HG02759 (cell line): ENCODE measurements at regions not wholly inside any gene's neighbourhood (a gene's known extent, or its start where the extent isn't known, plus 50 kb on each side); places are given as distances from the start of the nearest gene placed in this dataset.
"Not testable (repeated sequence)": the region's sequence is repeated elsewhere in the genome, so short reads cannot be mapped to it uniquely, and the experiment has no call there.

Experiments
- ATAC-seq: cut with Tn5 transposase; IDR thresholded peaks from one replicate; pipeline ENCODE4 v1.9.1; 2021; ENCODE audit warnings: mild to moderate bottlenecking, moderate library complexity; ENCODE audit not compliant: unreplicated experiment

DNA sequence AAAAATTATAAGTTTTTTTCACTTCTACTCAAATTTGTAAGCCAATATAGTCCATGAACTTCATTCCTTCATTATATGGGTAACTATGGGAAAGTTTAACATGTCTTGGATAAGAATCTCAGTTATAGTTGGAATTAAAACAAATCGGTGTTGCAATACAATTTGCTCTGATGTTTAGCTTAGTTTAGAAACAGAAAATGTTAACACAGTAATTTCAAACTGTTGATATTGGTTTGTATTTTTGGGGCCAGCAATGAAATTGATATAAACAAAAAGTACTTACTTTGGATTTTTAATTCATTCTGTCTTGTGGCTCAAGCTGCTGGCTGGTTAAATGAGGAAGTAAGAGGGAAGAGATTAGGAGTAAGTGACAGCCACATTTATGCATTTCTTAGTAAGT lies 368.5 kb upstream of the NT5C1B start:
- ATAC-seq, result no peak

DNA sequence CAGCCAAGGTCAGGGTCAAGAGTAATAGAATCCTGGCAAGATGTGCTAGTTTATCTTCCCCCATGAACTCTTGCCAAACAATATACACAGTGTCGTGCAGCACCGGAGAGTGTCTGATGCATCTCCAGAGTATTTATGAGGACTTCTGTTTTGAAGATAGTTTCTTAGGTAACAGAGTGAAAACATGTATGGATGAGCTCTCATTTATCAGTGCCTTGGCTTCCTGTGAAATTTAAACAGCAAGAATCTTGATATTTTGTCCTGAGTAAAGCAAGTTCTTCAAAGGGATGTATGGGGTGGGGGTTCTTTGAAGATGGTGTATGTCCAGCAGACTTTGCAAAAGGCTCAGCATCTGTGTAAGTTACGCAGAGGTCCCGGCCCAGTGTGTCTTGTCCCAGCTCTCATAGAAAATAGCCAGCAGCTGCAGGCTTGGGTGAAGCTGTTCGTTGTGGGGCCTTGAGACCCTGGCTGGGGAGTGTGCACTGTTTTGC lies 361.0 kb upstream of the NT5C1B start:
- ATAC-seq, result no peak

DNA sequence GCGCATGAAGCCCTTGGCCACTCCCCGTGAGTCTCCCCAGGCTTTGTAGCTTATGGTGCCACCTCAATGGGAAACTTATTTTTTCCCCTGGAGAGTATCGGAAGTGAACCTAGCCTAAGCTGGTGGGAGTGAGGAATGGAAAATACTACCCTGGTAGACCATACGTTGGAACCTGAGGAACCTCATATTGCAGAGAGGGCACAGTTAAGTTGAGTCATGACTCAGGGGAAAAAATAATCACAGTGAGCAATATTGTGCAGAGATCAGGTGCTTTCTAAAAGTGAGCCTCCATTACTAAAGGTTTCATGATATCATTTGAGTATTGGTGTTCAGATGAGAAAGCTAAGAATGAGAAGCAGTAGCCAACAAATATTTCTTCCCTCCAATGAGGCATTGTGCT lies 360.5 kb upstream of the NT5C1B start:
- no peak for ATAC-seq

DNA sequence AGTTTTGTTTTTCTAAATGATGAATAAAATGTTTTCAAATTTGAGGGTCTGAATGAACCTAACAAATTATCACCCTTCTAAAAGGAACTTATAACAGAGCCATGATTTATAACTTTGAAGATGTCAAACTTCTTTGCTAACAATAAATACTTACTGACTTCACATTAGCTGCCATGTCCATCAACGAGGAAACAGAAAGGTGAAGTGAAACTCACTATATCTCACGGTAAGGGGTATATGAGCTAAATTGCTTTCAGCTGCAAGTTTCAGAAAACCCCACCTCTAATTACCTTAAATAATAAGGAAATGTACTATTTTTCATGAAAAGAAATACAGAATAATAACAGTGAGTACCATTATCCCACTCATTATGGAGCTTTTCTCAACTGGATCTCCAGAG lies 350.8 kb upstream of the NT5C1B start:
- ATAC-seq, result no peak

DNA sequence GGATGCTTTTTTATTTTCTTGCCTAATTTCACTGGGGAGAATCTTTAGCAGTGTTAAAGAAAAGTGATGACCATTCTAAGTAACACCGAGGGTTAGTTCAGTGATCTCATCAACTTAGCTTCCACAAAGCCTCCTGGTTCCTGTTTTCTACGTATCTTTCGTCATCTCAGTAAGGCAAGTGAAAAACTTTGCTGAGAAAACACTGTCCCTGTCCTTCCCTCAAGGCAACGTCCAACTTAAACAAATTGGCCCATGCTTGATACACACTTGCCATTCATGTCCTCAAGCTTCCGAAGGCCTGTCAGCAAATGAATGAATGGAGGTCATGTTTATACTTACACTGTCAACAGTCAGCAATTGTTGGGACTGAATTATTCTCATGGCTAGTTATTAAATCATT lies 350.4 kb upstream of the NT5C1B start:
- not testable (repeated sequence) for ATAC-seq

DNA sequence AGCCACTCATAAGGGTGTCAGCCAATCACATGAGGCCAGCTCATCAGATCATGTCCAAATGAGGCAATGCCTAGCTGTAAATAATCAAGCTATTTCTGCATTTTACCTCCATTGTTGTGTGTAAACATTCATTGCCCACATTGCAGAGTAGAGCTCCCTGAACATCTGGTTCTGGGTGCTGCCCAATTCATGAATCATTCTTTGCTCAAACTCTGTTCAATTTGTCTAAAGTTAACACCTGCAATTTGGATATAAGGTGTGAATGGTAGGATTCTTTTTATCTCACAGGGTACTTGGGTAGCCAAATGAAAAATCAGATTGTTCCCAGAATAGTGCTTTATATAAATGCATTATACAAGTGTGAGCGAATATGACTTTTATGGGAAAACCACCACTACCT lies 345.5 kb upstream of the NT5C1B start:
- ATAC-seq, result no peak

DNA sequence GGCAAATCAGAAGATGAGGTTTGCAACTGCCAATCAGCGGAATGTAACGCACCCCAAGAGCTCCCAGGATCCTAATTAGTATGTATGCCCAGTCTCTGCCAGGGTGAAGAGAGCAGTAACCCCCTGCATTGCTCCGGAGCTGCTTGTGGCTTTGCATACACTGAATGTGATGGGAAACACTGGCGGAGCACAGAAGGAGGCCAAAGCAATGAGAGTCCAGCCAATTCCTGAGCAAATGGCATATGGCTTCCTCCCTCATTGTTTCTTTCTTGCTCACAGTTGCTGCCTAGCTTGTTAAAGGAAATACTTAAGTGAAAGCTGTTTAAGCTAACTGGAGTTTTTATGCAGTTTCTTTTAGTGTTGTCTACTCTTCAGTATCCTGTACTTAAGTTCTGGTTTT lies 343.5 kb upstream of the NT5C1B start:
- ATAC-seq, result no peak

DNA sequence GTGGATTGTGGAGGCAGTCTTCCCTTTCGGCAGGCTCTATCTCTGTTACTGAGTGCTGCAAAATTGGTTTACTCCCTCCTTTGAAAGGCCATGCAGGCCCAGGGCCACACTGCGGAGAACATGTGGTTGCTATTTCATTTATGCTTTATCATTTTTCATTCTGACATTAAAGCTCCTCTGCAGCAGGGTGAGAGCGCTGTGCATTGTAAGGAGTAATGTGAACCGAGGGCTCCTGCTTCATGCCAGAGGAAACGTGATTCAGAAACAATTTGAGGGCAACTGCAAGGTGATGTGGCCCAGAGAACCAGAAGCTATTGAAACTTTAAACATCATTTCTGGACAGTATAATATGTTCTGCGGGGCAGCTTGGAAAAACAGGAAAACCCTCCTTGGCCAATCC lies 341.6 kb upstream of the NT5C1B start:
- no peak for ATAC-seq

DNA sequence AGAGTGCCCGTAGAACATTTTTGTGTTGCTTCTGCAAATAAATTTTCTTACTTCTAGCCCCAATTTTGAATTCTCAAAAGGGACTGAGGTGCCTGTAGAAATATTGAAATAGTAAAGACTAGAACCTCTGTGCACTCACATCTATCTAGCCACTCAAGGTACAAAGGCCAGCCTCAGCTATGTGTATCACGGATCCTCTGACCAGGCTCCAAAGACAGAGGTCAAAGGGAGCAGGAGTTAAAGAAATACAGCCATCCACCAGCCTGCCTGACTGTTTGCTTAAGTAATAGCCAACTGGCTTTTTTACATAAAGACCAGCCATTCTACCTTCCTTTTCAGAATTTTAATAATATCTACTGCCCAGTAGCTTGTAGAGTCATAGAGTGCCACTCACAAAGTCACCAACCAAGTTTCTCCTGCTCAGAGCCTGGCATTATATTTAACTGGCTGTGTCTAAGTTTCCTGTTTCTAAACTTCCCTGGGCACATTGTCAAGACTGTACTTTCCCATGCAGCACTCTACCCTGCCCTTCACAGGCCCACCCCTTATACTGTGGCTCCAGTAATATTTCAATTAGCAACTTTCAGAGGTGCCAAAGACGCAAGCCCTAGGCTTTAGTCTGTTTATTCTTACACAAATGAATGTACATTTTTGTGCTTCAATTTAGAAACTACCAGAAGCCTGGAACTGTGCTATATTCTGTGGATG lies 338.3 kb upstream of the NT5C1B start:
- no peak for ATAC-seq

DNA sequence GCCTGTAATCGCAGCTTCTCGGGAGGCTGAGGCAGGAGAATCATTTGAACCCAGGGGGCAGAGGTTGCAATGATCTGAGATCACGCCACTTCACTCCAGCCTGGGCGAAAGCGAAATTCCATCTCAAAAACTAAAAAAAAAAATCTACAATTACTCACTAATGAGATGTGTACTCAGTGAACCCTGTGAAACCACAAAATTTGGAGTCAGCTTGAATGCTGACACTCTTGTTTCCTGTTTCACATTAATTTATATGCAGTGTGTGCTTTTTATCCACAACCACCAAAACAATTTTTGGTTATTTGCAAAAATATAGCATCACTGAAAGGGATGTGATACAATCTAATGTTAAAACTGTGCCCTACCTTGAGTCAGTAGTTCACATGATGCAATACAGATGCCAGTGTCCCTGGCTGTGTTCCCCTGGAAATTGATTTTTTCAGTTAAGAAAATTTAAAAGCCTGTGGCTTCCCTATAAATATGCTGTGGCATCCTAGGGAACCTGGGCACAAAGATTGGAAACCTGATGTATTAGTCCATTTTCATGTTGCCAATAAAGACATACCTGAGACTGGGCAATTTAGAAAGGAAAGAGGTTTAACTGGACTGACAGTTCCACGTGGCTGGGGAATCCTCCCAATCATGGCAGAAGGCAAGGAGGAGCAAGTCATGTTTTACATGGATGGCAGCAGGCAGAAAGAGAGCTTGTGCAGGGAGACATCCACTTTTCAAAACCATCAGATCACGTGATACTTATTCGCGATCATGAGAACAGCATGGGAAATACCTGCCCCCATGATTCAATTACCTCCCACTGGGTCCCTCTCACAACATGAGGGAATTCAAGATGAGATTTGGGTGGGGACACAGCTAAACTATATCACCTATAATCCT lies 337.5 kb upstream of the NT5C1B start:
- no peak for ATAC-seq

DNA sequence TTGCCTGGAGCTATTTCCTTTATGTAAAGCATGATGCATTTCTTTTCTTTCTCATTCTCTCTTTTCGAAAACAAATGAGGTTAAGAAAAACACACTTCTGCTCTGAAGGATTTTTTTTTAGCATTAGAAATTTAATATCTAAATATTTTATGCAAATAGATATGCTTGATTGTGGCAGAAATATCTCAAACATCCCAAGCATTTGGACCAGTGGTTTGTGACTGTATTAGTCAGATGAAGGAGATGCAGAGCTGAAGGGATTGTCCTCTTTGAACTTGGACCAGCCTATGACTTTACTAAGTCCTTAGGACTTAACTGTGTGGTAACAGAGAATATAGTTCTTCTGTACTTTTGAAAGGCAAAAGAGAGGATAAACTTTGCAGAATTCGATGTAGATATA lies 335.9 kb upstream of the NT5C1B start:
- ATAC-seq, result no peak

DNA sequence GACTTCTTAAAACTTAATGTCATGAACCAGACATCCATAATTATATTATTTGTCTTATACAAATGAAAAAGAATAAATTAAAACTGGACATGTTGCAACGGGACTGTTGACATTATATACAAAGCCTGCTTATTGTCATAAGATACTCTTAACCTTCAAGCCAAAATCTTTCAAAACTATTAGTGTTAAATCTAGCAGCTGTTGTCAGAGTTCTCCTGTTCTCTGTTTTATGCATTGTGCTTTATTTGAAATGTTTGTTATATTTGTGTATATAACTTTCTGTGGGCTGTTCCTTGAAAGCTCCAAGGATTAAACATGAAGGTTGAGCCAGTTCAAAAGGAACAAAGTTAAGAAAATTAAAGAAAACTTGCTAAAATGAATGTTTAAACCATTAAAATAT lies 335.5 kb upstream of the NT5C1B start:
- no peak for ATAC-seq

DNA sequence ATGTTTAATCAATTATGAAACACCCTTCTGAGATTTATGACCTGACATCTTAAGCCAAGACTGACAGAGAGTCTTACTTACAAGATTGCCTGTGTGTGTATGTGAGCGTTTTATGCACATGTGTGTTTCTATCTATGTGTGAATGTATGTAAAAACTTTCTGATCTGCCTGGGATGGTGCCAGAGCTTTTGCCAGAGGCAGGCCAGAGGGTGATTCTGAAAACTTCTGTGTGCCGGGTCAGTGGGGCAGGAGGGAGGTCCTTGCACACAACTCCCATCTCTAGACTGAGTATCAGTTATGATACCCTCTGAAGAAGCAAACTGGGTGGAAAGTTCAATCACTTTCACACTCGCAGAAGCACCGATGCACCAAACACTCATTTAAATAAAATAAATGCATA lies 335.0 kb upstream of the NT5C1B start:
- ATAC-seq, result no peak

DNA sequence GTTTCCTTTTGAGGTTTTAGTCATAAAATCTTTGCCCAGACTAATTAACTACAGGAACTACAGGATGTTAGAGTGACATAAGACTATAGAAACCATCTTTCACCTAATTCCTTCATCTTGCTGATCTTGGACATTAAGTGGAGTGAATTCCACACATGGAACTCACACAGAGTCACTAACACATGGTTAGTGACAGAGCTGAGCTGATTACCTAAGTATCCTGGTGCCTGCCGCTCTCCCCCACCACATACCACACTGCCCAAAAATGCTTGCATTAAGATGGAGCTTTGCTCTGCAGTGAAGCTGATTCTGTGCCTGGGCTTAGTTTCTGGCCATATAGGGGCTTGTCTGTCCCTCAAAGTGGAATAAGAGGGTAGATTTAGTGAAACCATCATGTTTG lies 332.9 kb upstream of the NT5C1B start:
- no peak for ATAC-seq

DNA sequence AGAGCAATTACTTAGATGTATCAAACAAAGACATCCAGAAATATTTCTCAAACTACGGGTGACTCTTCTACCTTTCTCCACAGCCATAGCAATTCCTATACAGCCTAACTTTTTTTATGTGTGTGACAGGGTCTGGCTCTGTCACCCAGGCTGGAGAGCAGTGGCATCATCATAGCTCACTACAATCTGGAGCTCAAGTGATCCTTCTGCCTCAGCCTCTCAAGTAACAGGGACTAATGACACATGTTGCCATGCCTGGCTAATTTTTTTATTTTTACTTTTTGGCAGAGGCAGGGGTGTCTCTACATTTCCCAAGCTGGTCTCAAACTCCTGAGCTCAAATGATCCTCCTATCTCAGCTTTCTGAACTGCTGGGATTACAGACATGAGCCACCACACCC lies 328.9 kb upstream of the NT5C1B start:
- no peak for ATAC-seq

DNA sequence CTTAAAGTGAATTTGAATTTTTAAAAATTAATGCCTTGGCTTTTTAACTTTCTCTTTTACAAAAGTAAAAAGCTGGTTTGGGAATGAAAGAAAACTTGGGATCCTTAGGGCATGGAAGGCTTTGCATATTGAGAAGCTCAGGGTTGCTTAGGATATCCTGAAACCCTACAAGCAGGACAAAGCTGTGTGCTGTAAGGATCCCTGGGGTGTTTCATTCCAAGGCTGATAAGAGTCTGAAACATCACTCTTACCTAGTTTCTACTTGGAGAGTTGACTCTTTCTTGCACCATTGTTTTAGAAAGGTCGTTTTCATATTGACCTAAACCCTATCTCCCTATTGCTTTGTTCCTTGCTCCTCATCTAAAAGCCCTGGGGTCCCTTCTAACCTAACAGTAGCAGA lies 325.9 kb upstream of the NT5C1B start:
- no peak for ATAC-seq

DNA sequence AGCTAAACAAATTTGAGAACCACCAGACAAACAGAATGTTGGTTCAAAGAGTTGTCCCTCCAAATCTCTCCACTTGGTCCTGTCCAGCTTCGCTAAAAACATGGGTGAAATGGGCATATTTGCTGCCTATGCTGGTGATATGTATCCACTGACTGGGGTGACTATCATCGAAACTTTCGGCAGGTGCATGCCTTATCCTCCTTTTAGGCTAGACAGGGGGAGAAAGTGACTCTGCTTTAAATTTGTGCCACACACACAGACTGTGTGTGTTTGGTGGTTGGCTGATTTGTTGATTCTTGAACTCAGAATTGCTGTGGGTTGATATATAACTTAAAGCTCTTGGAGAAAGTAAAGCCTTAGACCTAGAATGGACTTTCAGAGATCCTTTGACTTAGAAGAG lies 324.1 kb upstream of the NT5C1B start:
- ATAC-seq, result no peak

DNA sequence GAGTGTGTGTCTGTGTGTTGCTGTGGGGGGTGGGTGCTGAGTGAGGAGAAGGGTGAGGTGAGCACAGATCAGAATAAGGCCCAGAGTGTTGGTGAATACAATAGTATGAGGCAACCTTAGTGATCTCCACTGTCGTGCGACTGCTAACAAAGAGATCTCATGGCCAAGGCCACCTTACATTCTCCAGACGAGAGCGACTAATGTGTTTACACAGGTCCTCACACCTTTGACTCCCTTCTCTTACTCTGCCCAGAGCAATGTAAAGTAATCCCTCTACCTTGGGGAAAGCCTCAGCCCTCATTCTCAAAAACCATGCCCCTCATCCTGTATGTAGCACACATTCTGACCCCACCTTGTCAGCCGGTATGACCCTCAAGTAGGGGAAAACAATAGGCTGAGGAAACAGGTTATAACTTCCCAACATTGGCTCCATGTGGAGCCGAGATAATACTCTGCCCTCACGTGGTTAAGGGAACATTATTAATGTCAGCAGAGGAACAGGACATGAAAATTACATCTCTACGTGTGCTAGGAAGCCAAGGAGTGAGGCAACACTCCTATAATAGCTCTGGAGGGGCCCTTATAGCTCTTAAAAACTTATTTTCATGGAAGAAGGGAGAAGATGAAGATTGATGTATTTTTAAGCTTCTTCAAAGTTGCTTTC lies 323.0 kb upstream of the NT5C1B start:
- no peak for ATAC-seq

DNA sequence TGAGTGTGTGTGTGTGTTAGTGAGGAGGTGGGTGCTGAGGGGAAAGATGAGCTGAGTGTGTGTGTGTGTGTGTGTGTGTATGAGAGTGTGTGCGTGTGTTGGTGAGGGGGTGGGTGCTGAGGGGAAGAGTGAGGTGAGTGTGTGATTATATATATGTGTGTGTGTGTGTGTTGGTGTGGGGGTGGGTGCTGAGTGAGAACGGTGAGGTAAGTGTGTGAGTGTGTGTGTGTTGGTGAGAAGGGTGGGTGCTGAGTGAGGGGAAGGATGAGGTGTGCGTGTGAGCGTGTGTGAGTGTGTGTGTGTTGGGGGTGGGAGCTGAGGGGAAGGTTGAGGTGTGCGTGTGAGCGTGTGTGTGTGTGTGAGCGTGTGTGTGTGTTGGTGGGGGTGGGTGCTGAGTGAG lies 322.0 kb upstream of the NT5C1B start:
- no peak for ATAC-seq

DNA sequence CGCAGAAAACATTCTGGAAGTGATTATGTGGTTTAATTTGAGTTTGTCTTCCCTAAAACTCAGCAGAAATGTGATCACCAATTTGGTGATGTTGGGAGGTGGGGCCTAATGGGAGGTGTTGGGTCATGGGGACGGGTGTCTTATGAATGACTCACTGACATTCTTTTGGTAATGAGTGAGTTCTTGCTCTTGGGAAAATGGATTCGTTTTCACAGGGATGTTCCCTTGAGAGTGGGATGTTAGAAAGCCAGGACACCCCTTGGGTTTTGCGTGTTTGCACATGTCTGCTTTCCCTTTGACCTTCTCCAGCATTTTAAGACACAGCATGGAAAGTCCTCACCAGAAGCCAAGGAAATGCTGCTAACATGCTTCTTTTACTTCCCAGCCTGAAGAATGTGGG lies 321.5 kb upstream of the NT5C1B start:
- no peak for ATAC-seq

DNA sequence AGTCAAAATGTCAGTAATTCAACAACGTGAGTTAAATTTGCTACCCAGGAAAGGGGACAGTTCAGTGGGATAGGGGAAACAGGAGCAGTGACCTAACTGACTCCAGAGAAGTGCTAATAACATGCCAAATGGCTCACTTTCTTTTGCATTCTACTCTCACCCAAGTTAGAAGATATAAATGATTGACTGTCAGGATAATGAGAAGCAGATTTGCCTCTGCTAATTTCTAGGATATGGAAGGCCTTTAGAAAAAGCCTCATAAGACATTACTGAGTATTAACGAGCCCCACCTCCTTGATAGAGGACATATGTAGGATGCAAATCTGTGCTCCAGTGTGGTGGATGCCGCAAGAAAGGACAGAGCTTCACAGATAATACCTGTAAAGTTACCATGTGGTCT lies 318.6 kb upstream of the NT5C1B start:
- no peak for ATAC-seq

DNA sequence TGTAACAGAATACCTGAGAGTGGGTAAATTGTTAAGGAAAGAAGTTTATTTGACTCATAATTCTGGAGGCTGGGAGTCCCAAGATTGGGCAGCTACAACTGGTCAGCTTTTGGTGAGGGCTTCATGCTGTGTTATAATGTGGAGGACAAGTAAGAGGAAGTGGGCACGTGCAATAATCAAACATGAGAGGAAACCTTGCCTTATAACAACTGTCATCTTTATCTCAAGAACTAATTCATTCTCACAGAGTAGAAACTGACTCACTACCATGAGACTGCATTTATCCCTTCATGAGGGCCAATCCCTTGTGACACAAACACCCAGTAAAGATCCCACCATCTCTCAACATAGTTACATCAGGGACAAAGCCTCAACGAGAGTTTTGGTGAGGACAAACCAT lies 318.1 kb upstream of the NT5C1B start:
- ATAC-seq, result no peak
